ENCODE measurements at regions not wholly inside any gene's neighbourhood (a gene's known extent, or its start where the extent isn't known, plus 50 kb on each side); places are given as distances from the start of the nearest gene placed in this dataset.

DNA sequence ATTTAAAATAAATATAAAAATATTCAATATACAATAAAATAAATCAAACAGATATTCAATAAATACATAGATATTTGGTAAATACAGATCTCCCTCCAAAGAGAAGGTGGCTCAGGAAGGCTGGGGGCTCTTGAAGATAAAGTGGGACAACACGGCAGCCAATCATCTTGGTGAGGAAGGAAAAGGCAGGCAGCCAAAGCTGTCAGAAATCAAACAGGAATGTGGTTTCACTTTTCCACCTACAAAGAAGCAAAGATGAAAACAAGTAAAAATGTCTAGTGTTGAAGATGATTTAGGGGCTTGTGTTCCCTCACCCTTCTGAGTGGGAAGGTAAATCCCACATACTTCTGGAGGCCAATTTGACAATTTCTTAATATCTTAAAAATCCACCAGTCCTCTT, 85.7 kb downstream of the B3GNT2 start:
- TF ChIP-seq, protein P1, sequence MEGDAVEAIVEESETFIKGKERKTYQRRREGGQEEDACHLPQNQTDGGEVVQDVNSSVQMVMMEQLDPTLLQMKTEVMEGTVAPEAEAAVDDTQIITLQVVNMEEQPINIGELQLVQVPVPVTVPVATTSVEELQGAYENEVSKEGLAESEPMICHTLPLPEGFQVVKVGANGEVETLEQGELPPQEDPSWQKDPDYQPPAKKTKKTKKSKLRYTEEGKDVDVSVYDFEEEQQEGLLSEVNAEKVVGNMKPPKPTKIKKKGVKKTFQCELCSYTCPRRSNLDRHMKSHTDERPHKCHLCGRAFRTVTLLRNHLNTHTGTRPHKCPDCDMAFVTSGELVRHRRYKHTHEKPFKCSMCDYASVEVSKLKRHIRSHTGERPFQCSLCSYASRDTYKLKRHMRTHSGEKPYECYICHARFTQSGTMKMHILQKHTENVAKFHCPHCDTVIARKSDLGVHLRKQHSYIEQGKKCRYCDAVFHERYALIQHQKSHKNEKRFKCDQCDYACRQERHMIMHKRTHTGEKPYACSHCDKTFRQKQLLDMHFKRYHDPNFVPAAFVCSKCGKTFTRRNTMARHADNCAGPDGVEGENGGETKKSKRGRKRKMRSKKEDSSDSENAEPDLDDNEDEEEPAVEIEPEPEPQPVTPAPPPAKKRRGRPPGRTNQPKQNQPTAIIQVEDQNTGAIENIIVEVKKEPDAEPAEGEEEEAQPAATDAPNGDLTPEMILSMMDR (IDR thresholded peaks at IDR 0.05): no peak
- no peak for TF ChIP-seq POLR2A (IDR thresholded peaks at IDR 0.05)
- Histone ChIP-seq H3K4me3 (no peak overlapping the region), H3K27me3 (no peaks in the 10 kb centered on the region), H3K9me3 (peaks cover 0 to 34% (median 17%) of the 10 kb centered on the region in 12 donors), H3K36me3 (no peaks in the 10 kb centered on the region), H3K27ac (no peak overlapping the region), H3K4me1 (peaks cover 0 to 4% (median 0%) of the 10 kb centered on the region in 12 donors)
- WGBS, 4 donors: 6 to 21% (median 16%) methylated on average over 1 of the region's 1 CpG
- no peak for DNase-seq
- intact Hi-C loops (cut with DNase I): no loop called here
- ATAC-seq: no peak

DNA sequence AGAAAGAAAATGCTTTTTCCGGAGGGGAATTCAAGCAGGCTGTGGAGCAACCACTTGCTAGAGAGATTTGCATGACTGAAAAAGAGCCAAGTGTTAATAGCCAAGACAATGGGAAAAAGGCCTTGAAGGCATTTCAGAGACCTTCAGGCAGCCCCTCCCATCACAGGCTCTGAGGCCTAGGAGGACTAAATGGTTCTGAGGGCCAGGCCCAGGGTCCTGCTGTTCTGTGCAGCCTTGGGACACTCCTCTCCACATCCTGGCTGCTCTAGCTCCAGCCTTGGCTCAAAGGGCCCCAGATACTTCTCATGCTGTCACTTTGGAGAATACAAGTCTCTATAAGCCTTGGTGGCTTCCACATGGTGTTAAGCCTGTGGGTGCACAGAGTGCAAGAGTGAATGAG, 81.8 kb downstream of the B3GNT2 start:
- WGBS, 4 donors: 86 to 98% (median 96%) methylated on average over 1 of the region's 1 CpG
- TF ChIP-seq POLR2A (IDR thresholded peaks at IDR 0.05): no peak
- TF ChIP-seq, protein P1 (IDR thresholded peaks at IDR 0.05): no peak
- Histone ChIP-seq H3K27ac (no peak overlapping the region), H3K36me3 (no peaks in the 10 kb centered on the region), H3K4me1 (peaks cover 0 to 4% (median 0%) of the 10 kb centered on the region in 12 donors), H3K27me3 (no peaks in the 10 kb centered on the region), H3K4me3 (no peak overlapping the region), H3K9me3 (peaks cover 0 to 21% (median 6%) of the 10 kb centered on the region in 12 donors)
- DNase-seq (no peak), ATAC-seq (no peak)
- intact Hi-C loops (cut with DNase I): no loop called here
